Heart left ventricle (tissue), 16 donors: ENCODE measurements at regions not wholly inside any gene's neighbourhood (a gene's known extent, or its start where the extent isn't known, plus 50 kb on each side); places are given as distances from the start of the nearest gene placed in this dataset.

Source experiments
- ATAC-seq, 4 donors: fragments of 200-7000 bp; cut with Tn5 transposase; one replicate each; pipeline ENCODE4 v1.9.1; 2020 to 2022; ENCODE audit warnings: moderate library complexity in 4 of 4, mild to moderate bottlenecking in 3 of 4, moderate number of reproducible peaks in 1 of 4
- DNase-seq, 5 donors: peaks; one replicate each; pipeline ENCODE4 v3.0.0-alpha.2; 2020
- H3K27ac ChIP-seq, 12 donors: fragments of 200-600 bp; sonication (generic) in 4 of 12; one replicate each; pipeline versions ENCODE4 v1.5.0 to v1.8.0; 2016 to 2022; ENCODE audit warnings: mild to moderate bottlenecking in 2 of 12
- H3K27me3 ChIP-seq, 9 donors: fragments of 200-600 bp; sonication (generic) in 2 of 9; one replicate each; pipeline versions ENCODE4 v1.5.1 to v1.8.0; 2016 to 2022; ENCODE audit warnings: mild to moderate bottlenecking in 3 of 9
- H3K36me3 ChIP-seq, 9 donors: fragments of 200-600 bp; sonication (generic) in 2 of 9; one replicate each; pipeline versions ENCODE4 v1.5.0 to v1.8.0; 2018 to 2022; ENCODE audit warnings: mild to moderate bottlenecking in 2 of 9
- H3K4me1 ChIP-seq, 12 donors: fragments of 200-600 bp; sonication (generic) in 4 of 12; one replicate each; pipeline versions ENCODE4 v1.5.0 to v1.8.0; 2016 to 2022; ENCODE audit warnings: mild to moderate bottlenecking in 3 of 12
- H3K4me3 ChIP-seq, 12 donors: fragments of 200-600 bp; sonication (generic) in 4 of 12; one replicate each; pipeline versions ENCODE4 v1.5.0 to v1.8.0; 2017 to 2022; ENCODE audit warnings: mild to moderate bottlenecking in 9 of 12, moderate library complexity in 4 of 12
- H3K9me3 ChIP-seq, 12 donors: fragments of 200-600 bp; sonication (generic) in 4 of 12; one replicate each; pipeline versions ENCODE4 v1.5.0 to v1.8.0; 2016 to 2022; ENCODE audit warnings: mild to moderate bottlenecking in 1 of 12
- CTCF ChIP-seq, 12 donors: fragments of 200-600 bp; sonication (generic) in 4 of 12; IDR thresholded peaks; one replicate each; pipeline versions ENCODE4 v1.5.0 to v1.8.0; 2018 to 2022; ENCODE audit warnings: antibody characterized with exemption in 12 of 12, mild to moderate bottlenecking in 5 of 12
- POLR2A ChIP-seq, 2 donors: fragments of 450-650 bp; IDR thresholded peaks; one replicate each; pipeline ENCODE4 v1.6.1; 2017; ENCODE audit warnings: antibody characterized with exemption in 2 of 2, mild to moderate bottlenecking in 2 of 2, moderate library complexity in 2 of 2
- WGBS, 4 donors: extraction: QIAGEN DNeasy Blood & Tissue Kit in 2 of 4; methylation state at CpG; one replicate each; pipeline versions ENCODE4 v1.1.5 to v1.1.7; 2013 to 2018; 5-methylcytosine and 5-hydroxymethylcytosine counted together
- intact Hi-C, 10 donors: fragments of 100-400 bp; cut with DNase I; formaldehyde crosslinking; loops; one replicate each; pipeline versions ENCODE4 v1.11.1 to v1.14.2; 2022
- donor health status: ischemic (EF 13 %, LVEDD 7.1; RV severe dilation, severe dysfunction).
- donor health status: healthy with polysubstance abuse.
- donor health status: DM: no; HTN: yes; CAD: no.
- donor health status: DM: no; HTN: no; CAD: no.
- donor health status: ischemic (EF 25% LVEDD 6.9; RV normal size, moderate dysfunction).
- donor health status: ischemic (EF 25% LVEDD 5.7; RV mildly dilated, moderate dysfunction).
- donor health status: healthy.
- donor health status: DM: yes; HTN: yes; CAD: no.
- donor health status: ischemic (EF 35%, LVEDD 5.7; RV mildly dilated, moderate dysfunction).
- donor health status: nonischemic (EF 11% LVEDD 7.7; RV severe dilation, severe dysfunction).
- donor health status: DM: yes; HTN: yes; CAD: no.
- donor health status: PGD.
- donor health status: ischemic (EF 29% LVEDD 5.4; RV normal size, mild dysfunction).
- donor health status: nonischemic (EF 23%, LVEDD 6.1; RV moderate dilation, normal function).

DNA sequence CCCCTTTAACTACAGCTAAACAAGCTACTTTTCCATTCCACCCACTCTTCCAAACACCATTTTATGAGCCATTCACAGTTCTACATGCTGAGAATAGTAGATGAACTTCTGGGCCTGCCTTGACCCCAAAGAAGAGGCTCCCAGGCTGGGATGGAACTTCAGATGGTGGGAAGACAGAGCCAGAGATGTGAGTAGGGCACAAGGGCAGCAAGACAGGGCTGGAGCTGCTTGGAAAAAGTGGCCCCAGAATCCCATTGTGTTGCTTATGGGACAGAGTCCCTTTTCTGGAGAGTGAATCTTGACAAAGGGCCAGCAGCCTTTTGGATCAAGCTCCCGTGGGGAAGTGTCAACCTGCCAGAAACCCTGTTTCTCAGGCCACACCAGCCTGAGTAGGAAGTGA, 516.5 kb upstream of the PPP2R3A start:
- 25 to 57% (median 41%) methylated on average over 1 of the region's 1 CpG for WGBS, 4 donors
- DNase-seq (no peak), ATAC-seq (no peak)
- TF ChIP-seq CTCF (IDR thresholded peaks at IDR 0.05) (no peak), POLR2A (IDR thresholded peaks at IDR 0.05) (no peak)
- intact Hi-C loops: no loop called here
- H3K4me1 ChIP-seq: no peaks in the 10 kb centered on the region
- H3K27me3 ChIP-seq: peaks cover 0 to 7% (median 0%) of the 10 kb centered on the region in 9 donors
- no peaks in the 10 kb centered on the region for H3K36me3 ChIP-seq
- H3K4me3 ChIP-seq: no peak overlapping the region
- H3K9me3 ChIP-seq: no peaks in the 10 kb centered on the region
- no peak overlapping the region for H3K27ac ChIP-seq

- no peak overlapping the region for H3K4me3 ChIP-seq
- no peak for ATAC-seq
- intact Hi-C loops: no loop called here
- H3K27me3 ChIP-seq: peaks cover 0 to 17% (median 0%) of the 10 kb centered on the region in 9 donors
- DNase-seq: no peak
- 79 to 93% (median 87%) methylated on average over 2 of the region's 2 CpGs for WGBS, 4 donors
- H3K36me3 ChIP-seq: no peaks in the 10 kb centered on the region
- no peaks in the 10 kb centered on the region for H3K9me3 ChIP-seq
- TF ChIP-seq CTCF (IDR thresholded peaks at IDR 0.05) (no peak), POLR2A (IDR thresholded peaks at IDR 0.05) (no peak)
- no peaks in the 10 kb centered on the region for H3K4me1 ChIP-seq
- H3K27ac ChIP-seq: no peak overlapping the region
Observed at GRCh38 chr3:135451037-135451785, 514.3 kb upstream of the PPP2R3A start.

DNA sequence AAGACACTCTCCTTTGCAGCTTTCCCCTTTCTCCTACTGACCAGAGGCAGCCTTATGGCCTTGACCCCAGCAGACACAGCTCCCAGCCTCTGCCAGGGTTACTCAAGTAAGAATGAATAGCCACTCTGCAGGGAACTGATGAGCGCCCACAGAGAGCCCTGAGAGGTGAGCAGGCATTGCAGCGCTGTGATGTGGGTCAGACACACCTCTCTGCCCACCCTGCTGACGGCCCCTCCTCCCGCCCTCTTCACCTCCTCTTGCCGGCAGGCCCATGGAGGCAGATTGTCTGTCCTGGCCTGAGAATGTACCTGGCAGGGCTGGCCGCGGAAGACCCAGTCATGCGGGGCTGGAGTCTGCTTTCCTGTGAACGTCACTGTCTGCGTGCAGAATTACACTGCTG, 512.6 kb upstream of the PPP2R3A start:
- no peak for ATAC-seq
- Histone ChIP-seq H3K27ac (no peak overlapping the region), H3K36me3 (no peaks in the 10 kb centered on the region), H3K4me3 (no peak overlapping the region), H3K4me1 (no peaks in the 10 kb centered on the region), H3K27me3 (peaks cover 0 to 31% (median 0%) of the 10 kb centered on the region in 9 donors), H3K9me3 (no peaks in the 10 kb centered on the region)
- TF ChIP-seq POLR2A (IDR thresholded peaks at IDR 0.05) (no peak), CTCF (IDR thresholded peaks at IDR 0.05) (no peak)
- intact Hi-C loops: no loop called here
- DNase-seq: no peak
- 40 to 52% (median 45%) methylated on average over 10 of the region's 10 CpGs for WGBS, 4 donors

DNA sequence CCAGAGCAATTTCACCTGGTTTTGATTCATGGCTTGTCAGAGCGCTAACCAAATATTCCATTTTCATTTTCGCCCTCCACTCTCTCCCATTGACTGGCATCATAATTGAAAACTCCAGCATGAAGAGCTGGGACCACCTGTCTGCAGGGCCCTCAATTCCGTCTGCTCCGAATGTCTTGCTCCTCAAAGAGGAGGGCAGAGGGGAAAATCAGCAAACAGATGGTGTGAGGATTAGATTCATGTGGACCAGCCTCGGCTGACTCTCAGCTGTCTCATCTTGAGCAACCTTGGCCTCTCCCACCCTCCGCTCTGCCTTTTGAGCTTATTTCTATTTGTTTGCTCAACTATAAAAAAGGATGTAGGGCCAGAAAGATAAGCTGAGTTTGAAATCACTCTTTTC, 512.2 kb upstream of the PPP2R3A start:
- no peak for DNase-seq
- TF ChIP-seq POLR2A (IDR thresholded peaks at IDR 0.05) (no peak), CTCF (IDR thresholded peaks at IDR 0.05) (no peak)
- Histone ChIP-seq H3K27me3 (peaks cover 0 to 36% (median 2%) of the 10 kb centered on the region in 9 donors), H3K4me3 (no peak overlapping the region), H3K4me1 (no peaks in the 10 kb centered on the region), H3K9me3 (no peaks in the 10 kb centered on the region), H3K27ac (no peak overlapping the region), H3K36me3 (no peaks in the 10 kb centered on the region)
- no peak for ATAC-seq
- WGBS, 4 donors: 74 to 82% (median 80%) methylated on average over 6 of the region's 6 CpGs
- intact Hi-C loops: no loop called here
